IMR-90 (cell line): ENCODE measurements at regions not wholly inside any gene's neighbourhood (a gene's known extent, or its start where the extent isn't known, plus 50 kb on each side); places are given as distances from the start of the nearest gene placed in this dataset.

Source experiments
- ATAC-seq: fragments of 200-7000 bp; cut with Tn5 transposase; 2 replicates; pipeline ENCODE4 v1.9.1; 2020; ENCODE audit warnings: low read depth, mild to moderate bottlenecking, moderate library complexity
- BruUV-seq: library from RNA; stranded (reverse); fragments of 400-500 nt; replicated peaks from 2 replicates; lab custom pipeline; 2021; lab: Mats Ljungman, UMichigan
- CTCF ChIA-PET: fragments of 300-600 bp; formaldehyde crosslinking; extraction: SDS; loops from one replicate; lab custom pipeline; 2021; ENCODE audit warnings: antibody characterized with exemption; lab: Yijun Ruan, JAX
- POLR2A ChIA-PET: fragments of 300-600 bp; sonication (Branson Sonifier 250); formaldehyde crosslinking; loops from one replicate; lab custom pipeline; 2022; ENCODE audit warnings: antibody characterized with exemption; ENCODE audit not compliant: unreplicated experiment; lab: Charles Lee
- DNase-seq: peaks from one replicate; pipeline ENCODE4 v3.0.0; 2013
- H2AFZ ChIP-seq: replicated peaks from 2 replicates; pipeline ENCODE3; 2013; ENCODE audit warnings: low read length, mild to moderate bottlenecking; ENCODE audit not compliant: poor library complexity
- H2AK5ac ChIP-seq: 2 replicates; pipeline ENCODE4 v1.6.1; 2013; ENCODE audit warnings: low read depth, low read length, inconsistent platforms
- H2AK9ac ChIP-seq: replicated peaks from 2 replicates; pipeline ENCODE3; 2013; ENCODE audit warnings: mild to moderate bottlenecking, low read depth, low read length, moderate library complexity; ENCODE audit not compliant: poor library complexity
- H2BK120ac ChIP-seq: 2 replicates; pipeline ENCODE4 v1.6.1; 2013; ENCODE audit warnings: low read depth, low read length, inconsistent platforms
- H2BK15ac ChIP-seq: 3 replicates; pipeline ENCODE4 v1.6.1; 2013; ENCODE audit warnings: low read depth, low read length, inconsistent platforms
- H2BK20ac ChIP-seq: 2 replicates; pipeline ENCODE4 v1.6.1; 2013; ENCODE audit warnings: low read depth, mild to moderate bottlenecking, inconsistent platforms, low read length, moderate library complexity
- H2BK5ac ChIP-seq: 2 replicates; pipeline ENCODE4 v1.6.1; 2013; ENCODE audit warnings: mild to moderate bottlenecking, low read depth, low read length, inconsistent platforms; ENCODE audit not compliant: poor library complexity, severe bottlenecking
- H3K14ac ChIP-seq: replicated peaks from 2 replicates; pipeline ENCODE4 v1.6.1; 2013; ENCODE audit warnings: low read depth, low read length, inconsistent platforms
- H3K18ac ChIP-seq: 2 replicates; pipeline ENCODE4 v1.6.1; 2013; ENCODE audit warnings: low read depth, low read length, control low read depth
- H3K23ac ChIP-seq: 2 replicates; pipeline ENCODE4 v1.6.1; 2013; ENCODE audit warnings: low read depth, low read length, inconsistent platforms
- H3K27ac ChIP-seq: 2 replicates; pipeline ENCODE4 v1.5.1; 2013; ENCODE audit warnings: mild to moderate bottlenecking, control low read depth, low read length; ENCODE audit not compliant: insufficient read depth
- H3K27me3 ChIP-seq: 2 replicates; pipeline ENCODE4 v1.6.1; 2013; ENCODE audit warnings: low read length; ENCODE audit not compliant: control insufficient read depth, insufficient read depth
- H3K36me3 ChIP-seq: 2 replicates; pipeline ENCODE4 v1.6.1; 2013; ENCODE audit warnings: low read length, mixed read lengths; ENCODE audit not compliant: control insufficient read depth, insufficient read depth
- H3K4ac ChIP-seq: 2 replicates; pipeline ENCODE4 v1.6.1; 2013; ENCODE audit warnings: low read depth, low read length, inconsistent platforms
- H3K4me1 ChIP-seq: 2 replicates; pipeline ENCODE4 v1.6.1; 2013; ENCODE audit warnings: low read length, mixed read lengths; ENCODE audit not compliant: control insufficient read depth, insufficient read depth
- H3K4me2 ChIP-seq: 2 replicates; pipeline ENCODE4 v1.6.1; 2013; ENCODE audit warnings: low read depth, mild to moderate bottlenecking, control low read depth, low read length, moderate library complexity
- H3K4me3 ChIP-seq: 2 replicates; pipeline ENCODE4 v1.5.1; 2013; ENCODE audit warnings: low read depth, mild to moderate bottlenecking, control low read depth, low read length, moderate library complexity; ENCODE audit not compliant: insufficient read depth
- H3K56ac ChIP-seq: 2 replicates; pipeline ENCODE4 v1.6.1; 2013; ENCODE audit warnings: low read length, inconsistent platforms; ENCODE audit not compliant: insufficient read depth; ENCODE audit errors: extremely low read depth
- H3K79me1 ChIP-seq, 2 experiments: 2 replicates each; pipeline ENCODE4 v1.6.1; 2013; ENCODE audit warnings: low read length in 2 of 2, inconsistent platforms in 1 of 2, low read depth in 1 of 2
- H3K9ac ChIP-seq: 2 replicates; pipeline ENCODE4 v1.6.1; 2013; ENCODE audit warnings: low read depth, low read length, control low read depth
- H3K9me1 ChIP-seq: 2 replicates; pipeline ENCODE4 v1.6.1; 2013; ENCODE audit warnings: low read length, inconsistent platforms; ENCODE audit not compliant: insufficient read depth
- H3K9me3 ChIP-seq: 2 replicates; pipeline ENCODE4 v1.6.1; 2013; ENCODE audit warnings: low read length; ENCODE audit not compliant: control insufficient read depth, insufficient read depth
- H4K20me1 ChIP-seq: 2 replicates; pipeline ENCODE4 v1.6.1; 2013; ENCODE audit warnings: low read length, inconsistent platforms; ENCODE audit not compliant: insufficient read depth
- H4K5ac ChIP-seq: 2 replicates; pipeline ENCODE4 v1.6.1; 2013; ENCODE audit warnings: mild to moderate bottlenecking, low read depth, low read length, control low read depth
- H4K8ac ChIP-seq, 2 experiments: 2 replicates each; pipeline ENCODE4 v1.6.1; 2013; ENCODE audit warnings: low read depth in 2 of 2, low read length in 2 of 2, control low read depth in 1 of 2, inconsistent platforms in 1 of 2
- H4K91ac ChIP-seq: 2 replicates; pipeline ENCODE4 v1.6.1; 2013; ENCODE audit warnings: low read depth, low read length, inconsistent platforms; ENCODE audit not compliant: insufficient read depth
- BHLHE40 ChIP-seq: fragments of 150-350 bp; IDR thresholded peaks from 2 replicates; pipeline ENCODE4 v1.6.1; 2016; ENCODE audit warnings: mild to moderate bottlenecking, low read depth, low read length
- CEBPB ChIP-seq: IDR thresholded peaks from 2 replicates; pipeline ENCODE4 v1.6.1; 2012; ENCODE audit warnings: low read depth, low read length, improper control_type of control experiment
- CHD1 ChIP-seq: IDR thresholded peaks from 2 replicates; pipeline ENCODE4 v1.6.1; 2012; ENCODE audit warnings: low read depth, low read length, improper control_type of control experiment
- MAFK ChIP-seq: IDR thresholded peaks from 2 replicates; pipeline ENCODE4 v1.6.1; 2012; ENCODE audit warnings: low read depth, low read length, improper control_type of control experiment
- RCOR1 ChIP-seq: IDR thresholded peaks from 2 replicates; pipeline ENCODE4 v1.6.1; 2012; ENCODE audit warnings: mild to moderate bottlenecking, low read length, improper control_type of control experiment; ENCODE audit not compliant: insufficient replicate concordance
- RFX5 ChIP-seq: IDR thresholded peaks from 2 replicates; pipeline ENCODE4 v1.8.0; 2012; ENCODE audit warnings: low read depth, mild to moderate bottlenecking, low read length, moderate library complexity
- USF2 ChIP-seq: fragments of 150-350 bp; IDR thresholded peaks from 2 replicates; pipeline ENCODE4 v1.6.1; 2017; ENCODE audit warnings: mild to moderate bottlenecking, antibody characterized with exemption, low read length, low read depth
- WGBS, 2 experiments: methylation state at CpG; one replicate each; pipeline versions ENCODE4 v1.1.5 to v1.1.7; 2013; ENCODE audit warnings: missing lambda C conversion rate in 2 of 2; ENCODE audit not compliant: insufficient read length in 1 of 2; ENCODE audit errors: extremely low coverage in 2 of 2; 5-methylcytosine and 5-hydroxymethylcytosine counted together
- dilution Hi-C: fragments of 300-500 bp; cut with HindIII; formaldehyde crosslinking; loops from one replicate; pipeline ENCODE4 v1.14.3; 2018; ENCODE audit warnings: low sequenced_read_pairs; ENCODE audit not compliant: unreplicated experiment
- in situ Hi-C: fragments of 300-500 bp; cut with MboI; formaldehyde crosslinking; loops from 3 replicates; pipeline ENCODE4 v1.14.3; 2019; ENCODE audit warnings: low sequenced_read_pairs, inconsistent platforms, mixed read lengths
- intact Hi-C: fragments of 100-400 bp; cut with micrococcal nuclease; formaldehyde crosslinking; loops from 2 replicates; pipeline ENCODE4 v1.10.0; 2022

- H2AK5ac ChIP-seq, result no peak overlapping the region
- no peak overlapping the region for H3K4me2 ChIP-seq
- no peak overlapping the region for H2BK120ac ChIP-seq
- no peak overlapping the region for H3K4ac ChIP-seq
- H3K9me3 ChIP-seq, result no peaks in the 10 kb centered on the region
- BruUV-seq, result no TSS peak
- H3K27ac ChIP-seq, result no peak overlapping the region
- H2BK5ac ChIP-seq, result no peak overlapping the region
- H3K79me1 ChIP-seq, result no peaks in the 10 kb centered on the region
- H3K36me3 ChIP-seq, result no peaks in the 10 kb centered on the region
- intact Hi-C loops (no loop called here), dilution Hi-C loops (no loop called here), in situ Hi-C loops (no loop called here)
- no peak overlapping the region for H4K5ac ChIP-seq
- ChIA-PET POLR2A (no interaction called here), CTCF (no interaction called here)
- ATAC-seq, result no peak
- 20% methylated on average over 1 of the region's 10 CpGs; no CpG with 5 or more reads in 1 of the 2 experiments for WGBS, 2 experiments
- no peak overlapping the region for H3K4me3 ChIP-seq
- no peaks in the 10 kb centered on the region for H4K20me1 ChIP-seq
- H2BK15ac ChIP-seq, result no peak overlapping the region
- H3K23ac ChIP-seq, result no peak overlapping the region
- no peak overlapping the region for H3K56ac ChIP-seq
- TF ChIP-seq USF2, result no peak
- TF ChIP-seq MAFK, result no peak
- no peak for TF ChIP-seq RFX5
- TF ChIP-seq CHD1, result no peak
- no peak for TF ChIP-seq RCOR1
- no peak for TF ChIP-seq CEBPB
- TF ChIP-seq BHLHE40, result no peak
- no peak overlapping the region for H4K8ac ChIP-seq
- no peak overlapping the region for H3K18ac ChIP-seq
- no peak overlapping the region for H4K91ac ChIP-seq
- DNase-seq, result no peak
- H2AFZ ChIP-seq, result no peak overlapping the region
- no peaks in the 10 kb centered on the region for H3K27me3 ChIP-seq
- H3K4me1 ChIP-seq, result no peaks in the 10 kb centered on the region
- H2BK20ac ChIP-seq, result no peak overlapping the region
- no peak overlapping the region for H3K14ac ChIP-seq
- no peaks in the 10 kb centered on the region for H3K9me1 ChIP-seq
- no peak overlapping the region for H2AK9ac ChIP-seq
- H3K9ac ChIP-seq, result no peak overlapping the region
These were observed 59.2 kb upstream of the TNR start for GRCh38 chr1:175802407-175803123.
